HepG2 (cell line): ENCODE measurements at regions not wholly inside any gene's neighbourhood (a gene's known extent, or its start where the extent isn't known, plus 50 kb on each side); places are given as distances from the start of the nearest gene placed in this dataset.
A peak's percentile ranks its signal among the peaks of the same experiment; 100 is the strongest.

ENCODE experiments used
- ATAC-seq: fragments of 200-7000 bp; cut with Tn5 transposase; 3 replicates; pipeline ENCODE4 v1.9.1; 2020; ENCODE audit warnings: mild to moderate bottlenecking, moderate library complexity
- BruUV-seq: library from RNA; stranded (reverse); fragments of 400-500 nt; replicated peaks from 2 replicates; lab custom pipeline; 2021; lab: Mats Ljungman, UMichigan
- CTCF ChIA-PET: fragments of 300-600 bp; formaldehyde crosslinking; extraction: SDS; loops from one replicate; lab custom pipeline; 2021; ENCODE audit warnings: low total read pairs, inconsistent platforms, low intra/inter-chr PET ratio; lab: Yijun Ruan, JAX
- POLR2A ChIA-PET: fragments of 350-600 bp; sonication (Branson Sonifier 250); formaldehyde crosslinking; loops from one replicate; lab custom pipeline; 2020; ENCODE audit warnings: antibody characterized with exemption, inconsistent platforms; lab: Yijun Ruan, JAX
- DNase-seq: peaks from one replicate; pipeline ENCODE4 v3.0.0-alpha.2; 2015; ENCODE audit warnings: low spot score
- FAIRE-seq: peaks from 3 replicates; lab custom pipeline; 2011; peaks lifted over from hg19 to GRCh38; lab: Jason Lieb, UNC
- H2AFZ ChIP-seq: one replicate; pipeline ENCODE4 v1.6.1; 2011; ENCODE audit warnings: low read length, inconsistent platforms
- H3K27ac ChIP-seq: fragments of 300-600 bp; 3 replicates; pipeline ENCODE4 v1.8.0; 2011; ENCODE audit warnings: mixed run types, mild to moderate bottlenecking, mixed read lengths, low read length, inconsistent platforms; ENCODE audit not compliant: insufficient read depth; ENCODE audit errors: extremely low read length
- H3K27me3 ChIP-seq, 2 experiments: fragments of 200-600 bp in 1 of 2; 2 replicates in 1 of 2; 3 replicates in 1 of 2; pipeline versions ENCODE4 v1.6.0 to v1.8.0; 2011; ENCODE audit warnings: low read length in 2 of 2, mild to moderate bottlenecking in 2 of 2, moderate library complexity in 2 of 2, inconsistent platforms in 1 of 2; ENCODE audit not compliant: insufficient read depth in 2 of 2, control insufficient read depth in 1 of 2
- H3K36me3 ChIP-seq, 2 experiments: fragments of 200-600 bp in 1 of 2; replicated peaks in 1 of 2; 2 replicates in 1 of 2; 3 replicates in 1 of 2; pipeline versions ENCODE4 v1.5.1 to v1.8.0; 2011; ENCODE audit warnings: low read length in 2 of 2, inconsistent platforms in 1 of 2; ENCODE audit not compliant: insufficient read depth in 2 of 2, control insufficient read depth in 1 of 2
- H3K4me1 ChIP-seq: 2 replicates; pipeline ENCODE4 v1.5.1; 2012; ENCODE audit warnings: low read length, inconsistent platforms; ENCODE audit not compliant: insufficient read depth
- H3K4me2 ChIP-seq: 2 replicates; pipeline ENCODE4 v1.6.0; 2011; ENCODE audit warnings: low read depth, low read length, inconsistent platforms
- H3K4me3 ChIP-seq, 3 experiments: fragments of 200-600 bp in 1 of 3; sonication (generic), shearing (Covaris generic) in 1 of 3; replicated peaks in 1 of 3; 2 replicates each; pipeline ENCODE4 v1.5.1; 2011 to 2016; ENCODE audit warnings: low read length in 3 of 3, inconsistent platforms in 2 of 3, low read depth in 2 of 3, mild to moderate bottlenecking in 2 of 3, control low read depth in 1 of 3, mixed read lengths in 1 of 3; ENCODE audit not compliant: insufficient read depth in 1 of 3
- H3K79me2 ChIP-seq: one replicate; pipeline ENCODE4 v1.6.1; 2011; ENCODE audit warnings: low read length, inconsistent platforms; ENCODE audit not compliant: insufficient read depth
- H3K9ac ChIP-seq: 2 replicates; pipeline ENCODE4 v1.6.0; 2011; ENCODE audit warnings: mild to moderate bottlenecking, low read depth, low read length, inconsistent platforms; ENCODE audit not compliant: insufficient read depth
- H3K9me3 ChIP-seq: 2 replicates; pipeline ENCODE4 v1.5.1; 2012; ENCODE audit warnings: mild to moderate bottlenecking, low read length
- H4K20me1 ChIP-seq: 2 replicates; pipeline ENCODE4 v1.6.0; 2011; ENCODE audit warnings: inconsistent platforms, mild to moderate bottlenecking, low read length, moderate library complexity; ENCODE audit not compliant: insufficient read depth
- DNMT3B ChIP-seq: conservative IDR thresholded peaks from 2 replicates; pipeline ENCODE4 v1.6.1; 2016; ENCODE audit warnings: missing biosample characterization, control low read depth
- NFE2L1 ChIP-seq: sonication (generic); formaldehyde crosslinking; IDR thresholded peaks from 2 replicates; pipeline ENCODE4 v1.4.0; 2020; ENCODE audit warnings: missing genetic modification reagents, mild to moderate bottlenecking, borderline replicate concordance
- POGZ ChIP-seq: sonication (generic); formaldehyde crosslinking; IDR thresholded peaks from 2 replicates; pipeline ENCODE4 v1.4.0; 2020; ENCODE audit warnings: mild to moderate bottlenecking, missing genetic modification reagents
- RBAK ChIP-seq: sonication (generic); formaldehyde crosslinking; IDR thresholded peaks from 2 replicates; pipeline ENCODE4 v1.5.1; 2020; ENCODE audit warnings: mild to moderate bottlenecking, missing genetic modification reagents
- SUZ12 ChIP-seq: fragments of 150-350 bp; IDR thresholded peaks from 2 replicates; pipeline ENCODE4 v1.6.1; 2014; ENCODE audit warnings: low read depth, low read length
- TCF7L2 ChIP-seq: IDR thresholded peaks from 2 replicates; pipeline ENCODE4 v1.6.1; 2011; ENCODE audit warnings: mild to moderate bottlenecking, low read depth, low read length, moderate library complexity
- TFE3 ChIP-seq: IDR thresholded peaks from 2 replicates; pipeline ENCODE4 v1.6.1; 2016
- ZBTB34 ChIP-seq: sonication (generic); formaldehyde crosslinking; IDR thresholded peaks from 2 replicates; pipeline ENCODE4 v1.8.0; 2022; ENCODE audit warnings: mild to moderate bottlenecking, missing genetic modification reagents
- ZFP90 ChIP-seq: sonication (generic); formaldehyde crosslinking; IDR thresholded peaks from 2 replicates; pipeline ENCODE4 v1.8.0; 2022; ENCODE audit warnings: missing genetic modification reagents, mild to moderate bottlenecking, inconsistent platforms, borderline replicate concordance
- ZMYM2 ChIP-seq: sonication (generic); formaldehyde crosslinking; IDR thresholded peaks from 2 replicates; pipeline ENCODE4 v1.8.0; 2022; ENCODE audit warnings: mild to moderate bottlenecking, missing genetic modification reagents
- ZNF235 ChIP-seq: sonication (generic); formaldehyde crosslinking; IDR thresholded peaks from 2 replicates; pipeline ENCODE4 v1.8.1; 2023; ENCODE audit warnings: mild to moderate bottlenecking, missing genetic modification reagents, borderline replicate concordance
- ZNF251 ChIP-seq: sonication (generic); formaldehyde crosslinking; IDR thresholded peaks from 2 replicates; pipeline ENCODE4 v1.9.0; 2021; ENCODE audit warnings: mild to moderate bottlenecking, missing genetic modification reagents
- ZNF580 ChIP-seq: IDR thresholded peaks from 2 replicates; pipeline ENCODE4 v1.6.1; 2016; ENCODE audit warnings: low read depth, borderline replicate concordance
- ZNF589 ChIP-seq: sonication (generic); formaldehyde crosslinking; conservative IDR thresholded peaks from 2 replicates; pipeline ENCODE4 v1.8.0; 2022; ENCODE audit warnings: mild to moderate bottlenecking, moderate library complexity, missing genetic modification reagents
- ZNF652 ChIP-seq: IDR thresholded peaks from 2 replicates; pipeline ENCODE4 v1.6.1; 2016; ENCODE audit warnings: low read depth, borderline replicate concordance
- ZNF7 ChIP-seq: IDR thresholded peaks from 2 replicates; pipeline ENCODE4 v1.6.1; 2016; ENCODE audit warnings: missing biosample characterization, missing genetic modification reagents
- ZSCAN20 ChIP-seq: sonication (generic); formaldehyde crosslinking; IDR thresholded peaks from 2 replicates; pipeline ENCODE4 v1.4.0; 2020; ENCODE audit warnings: missing genetic modification reagents, mild to moderate bottlenecking, borderline replicate concordance
- ZZZ3 ChIP-seq: sonication (generic); formaldehyde crosslinking; IDR thresholded peaks from 2 replicates; pipeline ENCODE4 v1.4.0; 2020; ENCODE audit warnings: missing genetic modification reagents, mild to moderate bottlenecking, borderline replicate concordance
- WGBS: methylation state at CpG from one replicate; pipeline ENCODE4 v1.1.6; 2017; ENCODE audit warnings: low lambda C conversion rate; 5-methylcytosine and 5-hydroxymethylcytosine counted together
- in situ Hi-C: cut with HindIII; loops from 2 replicates; pipeline ENCODE4 v1.10.0; 2017; ENCODE audit warnings: low pct_unique_long_range_greater_than_20kb; ENCODE audit not compliant: extremely low pct_ligation_motif_present
- intact Hi-C: fragments of 100-400 bp; cut with micrococcal nuclease; formaldehyde crosslinking; loops from one replicate; pipeline ENCODE4 v1.10.0; 2022; ENCODE audit not compliant: unreplicated experiment
- TF ChIP-seq, protein P1 (sequence below): IDR thresholded peaks from 2 replicates; pipeline ENCODE4 v1.6.1; 2016

GRCh38 chr11:71154261-71154805 lies 98.0 kb downstream of the SHANK2 start:
- Histone ChIP-seq H4K20me1 (no peaks in the 10 kb centered on the region), H3K79me2 (peaks cover 35% of the 10 kb centered on the region), H3K9me3 (no peaks in the 10 kb centered on the region), H3K9ac (no peak overlapping the region), H3K27me3 (no peaks in the 10 kb centered on the region), H2AFZ (no peak overlapping the region), H3K4me2 (peak overlapping the region; percentile 65), H3K4me1 (peaks cover 47% of the 10 kb centered on the region), H3K4me3 (peak overlapping the region in 1 of 3 experiments; percentile 58; a peak in 1 of 6 replicates), H3K36me3 (peaks cover 3% of the 10 kb centered on the region in 2 experiments; a peak in 1 of 5 replicates), H3K27ac (peak overlapping the region; percentile 88)
- ATAC-seq (peak; percentile 6; the same call in 1 of the 3 replicates), FAIRE-seq (no peak), DNase-seq (no peak)
- intact Hi-C loops (loop anchor here (10.0 kb wide), 1 partner anchor 90 kb away; no protein-coding TSS in a partner anchor), in situ Hi-C loops (no loop called here)
- WGBS = 43% methylated on average over 7 of the region's 11 CpGs
- BruUV-seq = no TSS peak
- CTCF ChIA-PET = no interaction called here
- POLR2A ChIA-PET = interaction anchor here (3.4 kb wide), 1 partner anchor 98 kb away, joined by 23 read pairs; the partner anchor contains the start of gene SHANK2
- TF ChIP-seq NFE2L1 = no peak
- no peak for TF ChIP-seq ZBTB34 (CRISPR knock-in tag)
- no peak for TF ChIP-seq ZNF580 (CRISPR knock-in tag)
- no peak for TF ChIP-seq ZMYM2 (CRISPR knock-in tag)
- TF ChIP-seq ZNF589 (CRISPR knock-in tag) = no peak
- no peak for TF ChIP-seq RBAK (CRISPR knock-in tag)
- TF ChIP-seq ZSCAN20 = no peak
- TF ChIP-seq POGZ (CRISPR knock-in tag) = no peak
- TF ChIP-seq TFE3 (CRISPR knock-in tag) = no peak
- peak; percentile 26; the same call in 1 of the 2 replicates for TF ChIP-seq ZNF7
- TF ChIP-seq ZNF235 = no peak
- TF ChIP-seq, protein P1, sequence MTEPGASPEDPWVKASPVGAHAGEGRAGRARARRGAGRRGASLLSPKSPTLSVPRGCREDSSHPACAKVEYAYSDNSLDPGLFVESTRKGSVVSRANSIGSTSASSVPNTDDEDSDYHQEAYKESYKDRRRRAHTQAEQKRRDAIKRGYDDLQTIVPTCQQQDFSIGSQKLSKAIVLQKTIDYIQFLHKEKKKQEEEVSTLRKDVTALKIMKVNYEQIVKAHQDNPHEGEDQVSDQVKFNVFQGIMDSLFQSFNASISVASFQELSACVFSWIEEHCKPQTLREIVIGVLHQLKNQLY (CRISPR knock-in tag) = no peak
- TF ChIP-seq SUZ12 = no peak
- TF ChIP-seq ZNF251 = no peak
- TF ChIP-seq ZZZ3 = no peak
- TF ChIP-seq ZNF652 (CRISPR knock-in tag) = peak; percentile 70
- TF ChIP-seq ZFP90 (CRISPR knock-in tag) = no peak
- TF ChIP-seq DNMT3B (CRISPR knock-in tag) = no peak
- TF ChIP-seq TCF7L2 = no peak
